ENCODE measurements at regions not wholly inside any gene's neighbourhood (a gene's known extent, or its start where the extent isn't known, plus 50 kb on each side); places are given as distances from the start of the nearest gene placed in this dataset.

DNA sequence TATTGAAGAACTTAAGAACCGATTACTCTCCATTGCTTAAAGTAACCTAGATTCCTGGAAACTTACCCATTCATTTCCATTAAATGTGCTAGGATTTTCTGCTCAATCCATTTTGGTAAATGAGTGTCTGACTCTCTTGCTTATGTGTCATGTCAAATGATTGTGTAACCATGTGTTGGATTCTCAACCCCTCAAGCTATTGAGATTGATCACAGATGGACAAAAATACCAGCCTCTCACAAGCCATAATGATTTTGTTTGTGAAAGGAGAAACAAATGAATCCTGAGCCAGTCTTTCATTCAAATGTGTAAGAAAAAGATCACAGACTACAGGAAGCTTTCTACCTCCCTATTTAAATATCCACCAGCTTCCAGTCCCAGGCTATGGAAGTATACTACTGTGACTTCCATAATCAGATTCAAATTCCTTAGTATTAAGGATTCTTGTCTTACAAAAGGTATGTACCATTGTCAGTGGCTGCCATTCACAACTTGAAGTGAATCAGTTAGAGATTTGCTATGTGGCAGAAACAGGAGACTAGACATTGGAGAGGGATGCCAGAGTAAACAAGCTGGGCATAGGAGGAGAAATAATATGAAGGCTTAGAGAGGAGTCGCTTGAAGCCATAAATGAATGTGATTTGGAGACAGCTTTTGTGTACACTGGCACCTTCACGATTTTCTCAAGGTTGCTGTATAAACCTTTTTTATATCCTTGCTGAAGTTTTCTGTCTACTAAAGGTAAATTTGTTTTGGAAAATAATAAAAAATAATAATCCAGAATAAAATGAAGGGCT is 498.5 kb upstream of the SETBP1 start:
- Histone ChIP-seq H3K4me3 (ENCODE audit: low read length in 2 of 2) (no peak overlapping the region), H3K27ac (ENCODE audit: low read depth in 2 of 2, low read length in 2 of 2) (no peak overlapping the region), H3K4me1 (ENCODE audit: control insufficient read depth in 2 of 2, insufficient read depth in 2 of 2, low read length in 2 of 2) (no peaks in the 10 kb centered on the region), H3K9ac (ENCODE audit: low read depth in 1 of 2, low read length in 2 of 2) (no peak overlapping the region), H3K9me3 (ENCODE audit: control insufficient read depth in 2 of 2, low read length in 2 of 2) (no peaks in the 10 kb centered on the region), H3K27me3 (ENCODE audit: control insufficient read depth in 2 of 2, insufficient read depth in 2 of 2, low read length in 2 of 2) (no peaks in the 10 kb centered on the region), H3K36me3 (ENCODE audit: control insufficient read depth in 2 of 2, insufficient read depth in 2 of 2, low read length in 2 of 2) (no peaks in the 10 kb centered on the region)

DNA sequence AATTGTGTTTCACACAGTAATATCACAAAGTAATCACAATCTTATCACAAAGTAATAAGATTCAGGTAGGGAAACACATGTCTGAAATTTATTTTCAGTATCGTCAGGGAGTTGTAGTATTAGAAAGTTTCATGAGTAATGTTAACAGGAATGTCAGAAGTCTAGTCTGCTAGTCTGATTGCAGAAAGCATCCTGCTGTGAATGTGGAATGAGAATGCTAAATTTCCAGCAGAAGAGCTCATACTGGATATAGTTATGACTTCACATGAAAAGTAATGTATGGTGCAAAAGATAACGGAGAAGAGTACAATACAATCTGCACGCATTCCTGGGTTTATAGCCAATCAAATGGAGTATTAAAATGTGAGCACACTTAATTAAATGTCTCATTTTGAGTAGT is 494.7 kb upstream of the SETBP1 start:
- Histone ChIP-seq H3K4me1 (ENCODE audit: control insufficient read depth in 2 of 2, insufficient read depth in 2 of 2, low read length in 2 of 2) (no peaks in the 10 kb centered on the region), H3K9ac (ENCODE audit: low read depth in 1 of 2, low read length in 2 of 2) (no peak overlapping the region), H3K27ac (ENCODE audit: low read depth in 2 of 2, low read length in 2 of 2) (no peak overlapping the region), H3K9me3 (ENCODE audit: control insufficient read depth in 2 of 2, low read length in 2 of 2) (no peaks in the 10 kb centered on the region), H3K4me3 (ENCODE audit: low read length in 2 of 2) (no peak overlapping the region), H3K27me3 (ENCODE audit: control insufficient read depth in 2 of 2, insufficient read depth in 2 of 2, low read length in 2 of 2) (no peaks in the 10 kb centered on the region), H3K36me3 (ENCODE audit: control insufficient read depth in 2 of 2, insufficient read depth in 2 of 2, low read length in 2 of 2) (no peaks in the 10 kb centered on the region)

DNA sequence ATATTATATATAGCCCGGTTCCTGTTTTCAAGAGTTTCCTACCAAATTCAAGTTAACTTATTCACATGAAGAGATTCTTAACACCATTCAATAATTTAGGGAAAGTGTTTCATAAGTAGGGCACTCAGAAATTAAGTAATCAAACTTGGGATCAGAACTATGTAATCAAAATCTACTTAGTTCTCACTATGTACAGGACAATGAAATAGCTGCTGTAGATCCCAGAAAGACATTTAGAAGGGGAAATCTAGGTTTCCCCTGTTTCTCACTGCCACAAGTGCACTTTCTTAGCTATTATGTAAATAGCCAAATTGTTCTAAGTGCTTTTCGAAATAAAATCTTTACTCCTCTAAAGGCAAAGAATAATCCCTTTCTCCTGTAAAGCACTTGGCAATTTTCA is 493.6 kb upstream of the SETBP1 start:
- Histone ChIP-seq H3K27ac (ENCODE audit: low read depth in 2 of 2, low read length in 2 of 2) (no peak overlapping the region), H3K4me3 (ENCODE audit: low read length in 2 of 2) (no peak overlapping the region), H3K9me3 (ENCODE audit: control insufficient read depth in 2 of 2, low read length in 2 of 2) (no peaks in the 10 kb centered on the region), H3K36me3 (ENCODE audit: control insufficient read depth in 2 of 2, insufficient read depth in 2 of 2, low read length in 2 of 2) (no peaks in the 10 kb centered on the region), H3K9ac (ENCODE audit: low read depth in 1 of 2, low read length in 2 of 2) (no peak overlapping the region), H3K27me3 (ENCODE audit: control insufficient read depth in 2 of 2, insufficient read depth in 2 of 2, low read length in 2 of 2) (no peaks in the 10 kb centered on the region), H3K4me1 (ENCODE audit: control insufficient read depth in 2 of 2, insufficient read depth in 2 of 2, low read length in 2 of 2) (no peaks in the 10 kb centered on the region)

DNA sequence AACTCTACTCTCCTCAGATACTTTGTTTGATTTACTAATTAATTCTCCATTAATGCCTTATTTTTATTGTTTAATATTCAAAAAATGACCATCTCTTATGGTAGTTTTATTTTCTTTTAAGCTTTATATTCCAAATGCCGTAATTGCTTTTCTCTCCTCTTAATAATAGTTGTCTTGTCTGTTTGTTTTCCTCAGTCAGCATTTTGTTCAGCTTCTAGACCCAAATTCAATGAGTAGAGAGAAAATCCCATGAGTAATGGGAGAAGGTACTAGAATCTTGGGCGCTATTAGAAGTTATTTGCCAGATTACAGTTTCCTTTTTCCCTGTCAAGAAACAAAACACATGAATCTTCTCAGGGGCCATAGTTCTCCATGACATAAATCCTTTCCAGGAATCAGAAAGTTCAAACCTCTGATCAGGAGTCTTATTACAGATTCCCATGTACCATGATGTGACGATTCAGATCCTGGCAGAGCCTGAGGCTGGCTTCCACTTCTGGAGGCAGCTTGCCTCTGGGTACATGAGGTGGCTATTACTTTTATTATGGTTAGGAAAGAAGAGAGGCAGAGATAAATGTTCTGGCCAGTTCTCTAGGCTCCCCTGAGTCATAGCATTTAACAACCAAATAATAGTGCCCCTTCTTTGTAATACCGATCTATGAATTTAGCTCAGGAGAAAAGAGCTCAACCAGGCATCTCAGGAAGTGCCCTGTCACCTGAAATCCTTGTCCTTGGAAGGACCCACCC is 485.1 kb upstream of the SETBP1 start:
- H3K36me3 ChIP-seq (ENCODE audit: control insufficient read depth in 2 of 2, insufficient read depth in 2 of 2, low read length in 2 of 2), result no peaks in the 10 kb centered on the region
- H3K27ac ChIP-seq (ENCODE audit: low read depth in 2 of 2, low read length in 2 of 2), result no peak overlapping the region
- no peak overlapping the region for H3K4me3 ChIP-seq (ENCODE audit: low read length in 2 of 2)
- no peaks in the 10 kb centered on the region for H3K27me3 ChIP-seq (ENCODE audit: control insufficient read depth in 2 of 2, insufficient read depth in 2 of 2, low read length in 2 of 2)
- peaks cover 0 to 2% of the 10 kb centered on the region in 2 donors for H3K9me3 ChIP-seq (ENCODE audit: control insufficient read depth in 2 of 2, low read length in 2 of 2)
- no peak overlapping the region for H3K9ac ChIP-seq (ENCODE audit: low read depth in 1 of 2, low read length in 2 of 2)
- H3K4me1 ChIP-seq (ENCODE audit: control insufficient read depth in 2 of 2, insufficient read depth in 2 of 2, low read length in 2 of 2), result peaks cover 0 to 13% of the 10 kb centered on the region in 2 donors

DNA sequence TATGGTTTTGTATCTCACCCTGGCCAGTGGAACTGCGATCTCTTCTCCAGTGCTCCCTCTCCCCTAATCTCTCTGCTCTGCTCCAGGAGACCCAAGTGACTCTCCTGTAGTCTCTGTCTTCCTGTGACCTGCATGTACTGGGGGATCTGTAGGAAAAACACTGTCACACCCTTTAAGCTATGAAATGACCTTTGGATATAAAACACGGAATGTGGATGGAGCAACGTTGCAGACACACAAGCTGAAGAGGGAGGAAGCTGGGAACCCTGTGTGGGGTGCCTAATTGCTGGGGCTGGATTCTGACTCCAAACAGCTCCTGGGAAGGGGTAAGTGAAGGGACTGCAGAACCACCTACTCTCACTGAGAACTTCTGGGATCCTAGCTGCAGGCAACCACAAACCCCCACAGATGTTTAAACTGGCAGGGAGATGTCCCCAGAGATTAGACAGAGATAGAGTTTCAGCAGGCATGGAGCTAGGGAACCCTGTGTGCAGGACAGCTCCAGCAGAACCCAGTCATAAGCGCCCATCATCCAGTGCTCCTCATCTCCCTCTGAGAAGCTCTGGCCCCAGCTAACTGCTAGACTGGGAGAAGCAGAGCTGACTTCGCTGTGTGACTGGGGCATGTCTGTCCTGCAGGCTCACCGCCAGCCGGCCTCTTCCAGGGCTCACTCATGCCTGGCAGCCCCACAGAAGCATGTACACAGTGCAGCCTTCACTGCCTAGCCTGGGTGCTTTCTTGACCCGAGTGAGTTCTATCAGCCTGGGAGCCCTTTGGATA is 482.7 kb upstream of the SETBP1 start:
- H3K27me3 ChIP-seq (ENCODE audit: control insufficient read depth in 2 of 2, insufficient read depth in 2 of 2, low read length in 2 of 2), result no peaks in the 10 kb centered on the region
- H3K27ac ChIP-seq (ENCODE audit: low read depth in 2 of 2, low read length in 2 of 2), result no peak overlapping the region
- no peak overlapping the region for H3K4me3 ChIP-seq (ENCODE audit: low read length in 2 of 2)
- H3K9ac ChIP-seq (ENCODE audit: low read depth in 1 of 2, low read length in 2 of 2), result no peak overlapping the region
- peaks cover 0 to 2% of the 10 kb centered on the region in 2 donors for H3K9me3 ChIP-seq (ENCODE audit: control insufficient read depth in 2 of 2, low read length in 2 of 2)
- H3K4me1 ChIP-seq (ENCODE audit: control insufficient read depth in 2 of 2, insufficient read depth in 2 of 2, low read length in 2 of 2), result peaks cover 0 to 13% of the 10 kb centered on the region in 2 donors
- no peaks in the 10 kb centered on the region for H3K36me3 ChIP-seq (ENCODE audit: control insufficient read depth in 2 of 2, insufficient read depth in 2 of 2, low read length in 2 of 2)

DNA sequence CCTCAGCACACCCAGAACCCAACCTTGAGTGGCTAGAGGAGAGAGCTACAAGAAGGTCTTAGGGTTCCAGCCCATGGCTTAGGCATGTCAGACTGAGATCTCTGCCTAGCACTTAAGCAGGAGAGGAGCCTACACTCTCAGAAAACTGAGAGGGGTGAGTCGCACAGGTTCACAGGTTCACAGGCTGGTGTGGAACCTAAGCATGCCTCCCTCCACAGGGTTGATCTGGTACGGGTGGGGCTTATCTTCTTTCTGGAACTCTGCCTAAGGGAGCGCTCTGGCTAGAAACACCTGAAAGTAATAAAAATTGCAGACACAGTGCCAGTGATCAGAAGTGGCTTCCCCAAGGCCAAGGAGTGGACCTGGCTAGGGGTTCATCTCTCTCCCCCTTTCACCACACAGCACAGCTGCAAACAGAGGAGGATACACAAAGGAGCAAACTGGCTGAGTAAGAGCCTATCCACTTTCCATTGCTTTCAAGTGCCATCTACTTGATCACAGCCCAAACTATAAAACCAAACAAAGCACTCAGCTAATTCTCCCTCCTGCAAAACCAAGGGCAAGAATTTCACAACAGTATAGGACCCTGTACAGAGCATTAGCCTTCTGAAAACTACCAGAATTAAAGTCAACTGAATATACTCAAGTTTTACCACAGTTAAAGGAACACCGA is 481.9 kb upstream of the SETBP1 start:
- Histone ChIP-seq H3K27me3 (ENCODE audit: control insufficient read depth in 2 of 2, insufficient read depth in 2 of 2, low read length in 2 of 2) (no peaks in the 10 kb centered on the region), H3K4me3 (ENCODE audit: low read length in 2 of 2) (no peak overlapping the region), H3K36me3 (ENCODE audit: control insufficient read depth in 2 of 2, insufficient read depth in 2 of 2, low read length in 2 of 2) (no peaks in the 10 kb centered on the region), H3K4me1 (ENCODE audit: control insufficient read depth in 2 of 2, insufficient read depth in 2 of 2, low read length in 2 of 2) (peaks cover 0 to 13% of the 10 kb centered on the region in 2 donors), H3K9ac (ENCODE audit: low read depth in 1 of 2, low read length in 2 of 2) (no peak overlapping the region), H3K27ac (ENCODE audit: low read depth in 2 of 2, low read length in 2 of 2) (no peak overlapping the region), H3K9me3 (ENCODE audit: control insufficient read depth in 2 of 2, low read length in 2 of 2) (peaks cover 0 to 2% of the 10 kb centered on the region in 2 donors)

DNA sequence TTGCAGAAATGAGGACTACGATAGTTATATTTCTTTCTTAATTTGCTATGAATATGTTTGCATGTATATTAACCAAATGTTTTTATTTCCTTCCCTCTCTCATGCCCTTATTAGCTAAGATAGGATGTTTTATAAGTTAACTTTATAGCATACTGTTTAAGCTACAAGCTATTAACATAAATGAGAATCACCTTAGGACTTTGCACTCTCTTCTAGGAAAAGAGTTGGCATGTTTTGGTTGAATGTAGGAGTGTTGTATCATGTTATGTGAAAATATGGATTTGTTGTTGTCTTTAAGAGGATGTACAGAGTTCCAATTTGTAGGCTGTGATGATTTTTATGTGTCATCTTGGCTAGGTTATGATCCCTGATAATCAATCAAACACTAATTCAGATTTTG is 467.4 kb upstream of the SETBP1 start:
- Histone ChIP-seq H3K9ac (ENCODE audit: low read depth in 1 of 2, low read length in 2 of 2) (no peak overlapping the region), H3K27ac (ENCODE audit: low read depth in 2 of 2, low read length in 2 of 2) (no peak overlapping the region), H3K36me3 (ENCODE audit: control insufficient read depth in 2 of 2, insufficient read depth in 2 of 2, low read length in 2 of 2) (no peaks in the 10 kb centered on the region), H3K9me3 (ENCODE audit: control insufficient read depth in 2 of 2, low read length in 2 of 2) (no peaks in the 10 kb centered on the region), H3K4me3 (ENCODE audit: low read length in 2 of 2) (no peak overlapping the region), H3K27me3 (ENCODE audit: control insufficient read depth in 2 of 2, insufficient read depth in 2 of 2, low read length in 2 of 2) (no peaks in the 10 kb centered on the region), H3K4me1 (ENCODE audit: control insufficient read depth in 2 of 2, insufficient read depth in 2 of 2, low read length in 2 of 2) (peaks cover 0 to 3% of the 10 kb centered on the region in 2 donors)

DNA sequence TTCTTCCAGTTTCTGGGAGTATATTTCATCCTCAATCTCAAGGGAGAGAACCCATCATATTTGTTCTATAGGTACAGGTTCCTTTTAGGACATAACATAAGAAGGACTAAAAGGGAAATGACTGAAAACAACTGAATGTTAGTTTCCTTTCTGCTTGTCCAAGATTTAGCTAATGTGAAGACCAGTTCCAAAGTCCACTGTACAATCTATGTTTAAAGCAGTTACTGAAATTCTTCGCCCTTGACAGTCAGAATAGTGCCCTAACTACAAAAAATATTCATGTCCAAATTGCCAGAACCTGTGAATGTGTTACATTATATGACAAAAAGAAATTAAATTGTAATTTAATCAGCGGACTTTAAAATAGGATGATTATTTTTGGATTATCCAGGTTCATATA is 466.3 kb upstream of the SETBP1 start:
- Histone ChIP-seq H3K36me3 (ENCODE audit: control insufficient read depth in 2 of 2, insufficient read depth in 2 of 2, low read length in 2 of 2) (no peaks in the 10 kb centered on the region), H3K9ac (ENCODE audit: low read depth in 1 of 2, low read length in 2 of 2) (no peak overlapping the region), H3K4me1 (ENCODE audit: control insufficient read depth in 2 of 2, insufficient read depth in 2 of 2, low read length in 2 of 2) (peaks cover 0 to 3% of the 10 kb centered on the region in 2 donors)

DNA sequence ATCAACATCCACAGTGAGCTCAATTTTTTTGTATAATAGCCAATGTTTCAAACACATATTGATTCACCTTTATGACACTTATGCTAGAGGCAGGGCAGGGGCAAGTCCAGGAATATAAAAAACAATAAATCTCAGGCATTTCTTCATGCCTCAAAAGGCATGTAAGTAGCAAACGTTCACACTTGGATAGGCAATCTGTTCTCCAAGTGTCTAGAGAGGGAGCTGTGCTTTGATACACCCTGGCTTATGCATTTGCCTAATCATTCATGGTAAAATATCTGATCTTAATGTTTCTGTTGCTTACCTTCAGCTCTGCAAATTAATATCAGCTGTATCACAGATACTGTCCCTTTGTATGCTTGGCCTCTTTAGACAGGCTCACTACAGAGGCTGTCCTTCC is 464.5 kb upstream of the SETBP1 start:
- Histone ChIP-seq H3K4me1 (ENCODE audit: control insufficient read depth in 2 of 2, insufficient read depth in 2 of 2, low read length in 2 of 2) (peaks cover 0 to 3% of the 10 kb centered on the region in 2 donors), H3K36me3 (ENCODE audit: control insufficient read depth in 2 of 2, insufficient read depth in 2 of 2, low read length in 2 of 2) (no peaks in the 10 kb centered on the region), H3K27me3 (ENCODE audit: control insufficient read depth in 2 of 2, insufficient read depth in 2 of 2, low read length in 2 of 2) (no peaks in the 10 kb centered on the region), H3K4me3 (ENCODE audit: low read length in 2 of 2) (no peak overlapping the region), H3K9me3 (ENCODE audit: control insufficient read depth in 2 of 2, low read length in 2 of 2) (no peaks in the 10 kb centered on the region), H3K27ac (ENCODE audit: low read depth in 2 of 2, low read length in 2 of 2) (no peak overlapping the region), H3K9ac (ENCODE audit: low read depth in 1 of 2, low read length in 2 of 2) (no peak overlapping the region)

More for the DNA sequence above, 466.3 kb upstream of the SETBP1 start:
- Histone ChIP-seq H3K27ac (ENCODE audit: low read depth in 2 of 2, low read length in 2 of 2) (no peak overlapping the region), H3K9me3 (ENCODE audit: control insufficient read depth in 2 of 2, low read length in 2 of 2) (no peaks in the 10 kb centered on the region), H3K4me3 (ENCODE audit: low read length in 2 of 2) (no peak overlapping the region), H3K27me3 (ENCODE audit: control insufficient read depth in 2 of 2, insufficient read depth in 2 of 2, low read length in 2 of 2) (no peaks in the 10 kb centered on the region)

All from mucosa of rectum (tissue), 2 donors.